ENCODE measurements at regions not wholly inside any gene's neighbourhood (a gene's known extent, or its start where the extent isn't known, plus 50 kb on each side); places are given as distances from the start of the nearest gene placed in this dataset.
"Not testable (repeated sequence)": the region's sequence is repeated elsewhere in the genome, so short reads cannot be mapped to it uniquely, and the experiment has no call there.

DNA sequence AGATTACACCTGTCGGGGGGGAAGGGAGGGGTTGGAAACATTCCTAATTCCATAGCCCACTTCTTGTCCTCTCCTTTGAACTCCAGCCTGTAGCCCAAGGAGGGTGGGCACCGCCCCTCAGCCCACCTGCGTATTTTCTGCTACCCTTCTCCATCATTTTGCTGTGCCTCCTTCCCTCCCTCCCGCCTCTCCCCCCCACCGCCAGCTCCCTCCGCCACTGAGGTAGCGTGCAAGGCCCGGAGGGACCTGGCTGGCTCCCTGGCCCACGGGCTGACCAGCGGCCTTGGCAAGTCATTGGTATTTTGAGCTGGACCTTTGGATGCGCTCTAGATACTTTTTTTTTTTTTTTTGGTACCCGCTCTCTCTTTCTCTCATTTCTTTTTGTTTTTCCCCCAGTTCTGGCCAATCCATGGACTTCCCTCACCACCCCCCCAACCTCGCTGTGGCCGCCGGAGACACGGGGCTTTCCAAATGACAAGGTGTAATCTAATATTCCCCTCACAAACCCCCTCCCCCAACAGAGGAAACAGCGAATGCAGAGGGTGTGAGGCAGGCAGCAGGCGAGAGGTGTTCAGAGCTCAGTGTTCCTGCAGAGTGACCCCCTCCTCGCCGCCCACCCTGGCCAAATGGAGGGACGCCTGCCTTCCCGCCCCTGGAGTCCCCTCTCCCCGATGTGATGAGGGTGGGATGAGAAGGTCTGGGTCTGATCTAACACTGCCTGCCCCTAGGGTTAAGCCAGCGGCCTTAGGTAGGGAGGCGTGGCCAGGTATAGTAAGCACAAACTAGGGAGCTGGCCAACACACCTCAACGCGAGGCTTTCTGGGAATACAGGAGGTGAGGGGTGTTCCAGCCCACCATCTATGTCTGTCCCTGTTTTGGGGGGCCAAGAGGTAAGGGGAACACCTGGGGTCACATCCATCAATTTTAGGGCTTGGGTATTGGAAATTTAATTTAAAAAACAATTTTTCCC, 89.2 kb downstream of the PTPRS start:
- H3K27me3 Mint-ChIP-seq, result peaks cover 24% of the 10 kb centered on the region
- H3K4me1 Mint-ChIP-seq, result peaks cover 5% of the 10 kb centered on the region
- H3K36me3 Mint-ChIP-seq (ENCODE audit: low read depth), result no peaks in the 10 kb centered on the region
- no peak overlapping the region for H3K27ac Mint-ChIP-seq
- no peak for ATAC-seq (replicated peaks)
- no peak overlapping the region for H3K4me3 Mint-ChIP-seq
- H3K9me3 Mint-ChIP-seq, result peaks cover 12% of the 10 kb centered on the region

GRCh38 chr19:5250127-5250659, 90.4 kb downstream of the PTPRS start:
- H3K4me3 Mint-ChIP-seq, result no peak overlapping the region
- H3K4me1 Mint-ChIP-seq, result peaks cover 5% of the 10 kb centered on the region
- H3K36me3 Mint-ChIP-seq (ENCODE audit: low read depth), result no peaks in the 10 kb centered on the region
- H3K9me3 Mint-ChIP-seq, result peaks cover 10% of the 10 kb centered on the region
- no peak for ATAC-seq (replicated peaks)
- H3K27ac Mint-ChIP-seq, result no peak overlapping the region
- H3K27me3 Mint-ChIP-seq, result peaks cover 24% of the 10 kb centered on the region

- H3K36me3 Mint-ChIP-seq (ENCODE audit: low read depth), result no peaks in the 10 kb centered on the region
- H3K4me1 Mint-ChIP-seq, result peaks cover 5% of the 10 kb centered on the region
- no peak for ATAC-seq (replicated peaks)
- no peak overlapping the region for H3K4me3 Mint-ChIP-seq
- no peak overlapping the region for H3K27ac Mint-ChIP-seq
- peaks cover 24% of the 10 kb centered on the region for H3K27me3 Mint-ChIP-seq
- H3K9me3 Mint-ChIP-seq, result peaks cover 6% of the 10 kb centered on the region
Measured at GRCh38 chr19:5249526-5249925, 91.1 kb downstream of the PTPRS start.

DNA sequence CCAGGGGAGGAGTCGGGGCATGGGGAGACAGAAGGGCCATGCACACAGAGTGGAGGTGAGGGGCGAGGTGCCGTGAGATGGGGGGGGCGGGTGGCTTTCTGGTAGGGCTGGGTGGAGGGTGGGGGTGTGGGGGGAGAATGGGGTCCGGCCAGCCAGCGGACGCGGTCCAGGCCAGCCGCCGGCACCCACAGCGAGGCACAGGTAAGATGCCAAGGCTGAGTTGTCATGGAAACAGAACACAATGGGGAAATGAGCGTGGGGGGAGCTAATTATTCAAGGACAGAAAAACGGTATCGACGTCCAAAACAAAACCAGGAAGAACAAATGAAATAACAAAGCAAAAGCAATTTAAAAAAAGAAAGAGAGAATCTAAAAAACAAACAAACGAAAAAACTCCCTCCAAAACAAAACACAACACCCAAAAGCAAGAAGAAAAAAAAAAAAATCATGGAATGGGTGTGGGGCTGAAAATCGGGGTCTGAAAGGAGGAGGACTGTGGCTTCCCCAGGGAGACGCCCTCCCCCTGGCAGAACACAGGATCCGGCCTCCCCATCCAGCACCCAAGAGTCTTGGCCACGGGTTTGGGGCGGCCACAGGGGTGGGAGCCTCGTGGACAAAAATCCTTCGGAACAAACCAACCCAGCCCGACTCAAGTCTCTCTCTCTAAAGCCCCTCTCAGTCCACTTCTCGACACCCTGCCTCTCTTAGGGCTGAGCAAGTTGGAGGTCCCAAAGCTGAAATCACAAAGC, 92.5 kb downstream of the PTPRS start:
- Mint-ChIP-seq H3K27me3 (peaks cover 24% of the 10 kb centered on the region), H3K27ac (no peak overlapping the region), H3K36me3 (ENCODE audit: low read depth) (no peaks in the 10 kb centered on the region), H3K9me3 (no peaks in the 10 kb centered on the region), H3K4me3 (no peak overlapping the region), H3K4me1 (peaks cover 5% of the 10 kb centered on the region)
- ATAC-seq (replicated peaks), result no peak

- H3K36me3 Mint-ChIP-seq (ENCODE audit: low read depth), result no peaks in the 10 kb centered on the region
- peaks cover 5% of the 10 kb centered on the region for H3K4me1 Mint-ChIP-seq
- peak; percentile 69 for ATAC-seq (replicated peaks)
- H3K9me3 Mint-ChIP-seq, result no peaks in the 10 kb centered on the region
- peaks cover 26% of the 10 kb centered on the region for H3K27me3 Mint-ChIP-seq
- H3K4me3 Mint-ChIP-seq, result no peak overlapping the region
- no peak overlapping the region for H3K27ac Mint-ChIP-seq
Measured at GRCh38 chr19:5246554-5247155, 94.0 kb downstream of the PTPRS start.

DNA sequence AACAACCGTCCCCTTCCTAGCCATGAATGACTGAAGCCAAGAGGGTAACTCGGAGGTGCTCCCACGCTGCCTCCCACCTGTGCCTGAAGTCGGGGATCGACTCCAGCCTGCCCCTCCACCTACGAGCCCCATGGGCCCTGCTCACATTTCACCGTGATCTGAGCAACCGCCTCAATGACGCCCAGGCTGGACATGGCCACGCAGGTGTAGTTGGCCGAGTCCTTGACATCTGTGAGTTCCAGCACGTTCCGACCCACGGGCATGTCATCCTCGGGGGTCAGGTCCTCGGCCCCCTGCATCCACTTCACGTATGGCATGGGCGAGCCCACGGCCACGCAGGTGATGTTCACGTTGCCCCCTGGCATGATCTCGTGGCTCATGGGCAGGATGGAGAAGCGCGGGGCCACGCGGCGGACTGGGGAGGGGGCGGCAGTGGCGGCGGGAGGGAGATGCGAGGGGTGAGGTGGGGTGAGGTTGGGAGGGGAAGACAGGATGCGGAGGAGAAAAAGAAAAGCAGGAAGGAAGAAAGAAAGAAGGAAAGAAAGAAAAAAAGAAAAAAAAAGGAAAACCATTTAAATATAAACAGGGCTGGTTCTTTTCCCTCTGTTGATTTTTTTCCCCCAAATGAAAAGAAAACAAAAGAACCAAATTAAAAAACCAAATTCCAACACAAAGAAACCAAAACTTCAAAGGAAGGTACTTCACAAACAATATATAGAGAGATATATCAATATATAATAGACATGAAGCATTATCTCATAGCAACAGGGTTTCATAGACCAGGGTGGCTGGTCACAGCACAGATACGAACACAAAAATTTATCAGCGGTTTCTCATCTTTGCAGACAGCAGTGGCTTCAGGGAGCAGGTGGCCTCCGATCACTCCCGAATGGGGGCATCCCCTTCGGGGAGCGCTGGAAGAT, 94.7 kb downstream of the PTPRS start:
- no peak overlapping the region for H3K27ac Mint-ChIP-seq
- ATAC-seq (replicated peaks), result peak; percentile 59
- H3K4me1 Mint-ChIP-seq, result peaks cover 5% of the 10 kb centered on the region
- H3K4me3 Mint-ChIP-seq, result no peak overlapping the region
- no peaks in the 10 kb centered on the region for H3K36me3 Mint-ChIP-seq (ENCODE audit: low read depth)
- H3K27me3 Mint-ChIP-seq, result peaks cover 26% of the 10 kb centered on the region
- H3K9me3 Mint-ChIP-seq, result no peaks in the 10 kb centered on the region

DNA sequence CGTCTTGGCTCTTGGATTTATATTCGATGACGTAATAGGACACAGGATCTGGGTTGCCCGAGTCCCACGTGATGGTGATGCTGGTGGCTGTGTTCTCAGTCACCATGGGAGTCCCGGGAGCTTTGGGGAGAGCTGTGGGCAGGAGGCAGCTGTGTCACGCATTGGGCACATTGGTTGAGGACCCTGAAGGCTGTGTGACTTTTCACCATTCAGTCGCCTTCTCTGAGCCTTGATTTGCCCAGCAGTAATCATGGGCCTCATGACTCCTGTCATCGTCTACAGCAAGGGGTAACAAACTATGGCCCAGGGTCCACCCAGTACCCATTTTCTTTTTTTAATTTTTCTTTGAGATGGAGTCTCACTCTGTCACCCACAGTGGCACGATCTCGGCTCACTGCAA, 96.3 kb downstream of the PTPRS start:
- H3K9me3 Mint-ChIP-seq, result no peaks in the 10 kb centered on the region
- no peak overlapping the region for H3K27ac Mint-ChIP-seq
- no peak for ATAC-seq (replicated peaks)
- H3K4me1 Mint-ChIP-seq, result peaks cover 5% of the 10 kb centered on the region
- H3K36me3 Mint-ChIP-seq (ENCODE audit: low read depth), result no peaks in the 10 kb centered on the region
- no peak overlapping the region for H3K4me3 Mint-ChIP-seq
- H3K27me3 Mint-ChIP-seq, result peaks cover 23% of the 10 kb centered on the region

DNA sequence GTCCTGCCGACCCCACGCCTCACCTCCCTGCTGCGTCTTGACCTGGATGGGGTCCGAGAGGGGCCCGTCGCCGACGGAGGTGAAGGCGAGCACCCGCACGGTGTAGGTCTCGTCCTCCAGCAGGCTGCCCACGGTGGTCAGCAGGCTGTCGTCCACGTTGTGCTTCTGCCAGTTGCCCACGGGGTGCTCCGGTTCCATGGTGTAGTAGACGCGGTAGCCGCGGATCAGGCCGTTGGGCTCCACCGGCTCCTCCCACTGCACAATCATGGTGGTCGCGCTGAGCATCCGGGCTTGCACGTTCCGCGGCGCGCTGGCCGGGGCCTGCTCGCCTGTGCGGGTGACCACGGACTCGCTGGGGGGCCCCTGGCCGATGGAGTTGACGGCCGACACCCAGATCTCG, 96.7 kb downstream of the PTPRS start:
- H3K27me3 Mint-ChIP-seq, result peaks cover 24% of the 10 kb centered on the region
- ATAC-seq (replicated peaks), result no peak

DNA sequence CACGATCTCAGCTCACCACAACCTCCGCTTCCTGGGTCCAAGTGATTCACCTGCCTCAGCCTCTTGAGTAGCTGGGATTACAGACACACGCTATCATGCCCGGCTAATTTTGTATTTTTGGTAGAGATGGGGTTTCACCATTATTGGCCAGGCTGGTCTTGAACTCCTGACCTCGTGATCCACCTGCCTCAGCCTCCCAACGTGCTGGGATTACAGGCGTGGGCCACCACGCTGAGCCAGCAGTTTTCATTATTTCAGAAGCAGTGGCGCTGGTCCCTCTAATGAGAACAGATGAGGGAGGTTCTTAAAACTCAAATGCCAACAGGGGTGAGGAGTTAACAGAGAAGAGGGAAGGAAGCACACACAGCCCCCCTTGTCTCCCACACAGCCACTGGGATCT, 98.7 kb downstream of the PTPRS start:
- not testable (repeated sequence) for H3K36me3 Mint-ChIP-seq (ENCODE audit: low read depth); H3K4me1 Mint-ChIP-seq; H3K27ac Mint-ChIP-seq; H3K4me3 Mint-ChIP-seq; H3K9me3 Mint-ChIP-seq; ATAC-seq (replicated peaks)
- H3K27me3 Mint-ChIP-seq, result peaks cover 15% of the 10 kb centered on the region

More for the DNA sequence above, 96.7 kb downstream of the PTPRS start:
- H3K9me3 Mint-ChIP-seq, result no peaks in the 10 kb centered on the region
- no peak overlapping the region for H3K27ac Mint-ChIP-seq
- H3K36me3 Mint-ChIP-seq (ENCODE audit: low read depth), result no peaks in the 10 kb centered on the region
- H3K4me1 Mint-ChIP-seq, result peaks cover 5% of the 10 kb centered on the region
- H3K4me3 Mint-ChIP-seq, result no peak overlapping the region

DNA sequence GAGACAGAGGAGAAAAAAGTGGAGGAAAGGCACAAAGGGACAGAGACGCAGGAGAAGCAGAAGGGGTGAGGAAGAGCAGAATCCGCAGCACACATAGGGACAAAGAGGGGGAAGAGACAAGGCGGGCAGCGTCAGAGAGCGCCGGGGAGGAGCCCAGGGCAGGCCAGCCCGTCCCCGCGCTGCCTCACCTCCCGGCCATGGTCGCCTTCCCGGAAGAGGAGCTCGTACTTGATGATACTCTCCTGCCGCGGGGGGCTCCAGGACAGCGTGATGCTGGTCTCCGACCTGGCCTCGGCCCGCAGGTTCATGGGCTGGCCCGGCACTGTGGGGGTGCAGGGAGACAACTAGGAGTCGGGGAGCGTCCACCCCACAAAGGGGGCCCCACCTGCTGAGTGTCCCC, 100.6 kb downstream of the PTPRS start:
- Mint-ChIP-seq H3K4me3 (no peak overlapping the region), H3K27ac (no peak overlapping the region), H3K36me3 (ENCODE audit: low read depth) (no peaks in the 10 kb centered on the region), H3K27me3 (peaks cover 11% of the 10 kb centered on the region), H3K9me3 (no peaks in the 10 kb centered on the region), H3K4me1 (no peaks in the 10 kb centered on the region)
- no peak for ATAC-seq (replicated peaks)

- Mint-ChIP-seq H3K27ac (no peak overlapping the region), H3K27me3 (peaks cover 11% of the 10 kb centered on the region), H3K4me1 (no peaks in the 10 kb centered on the region), H3K9me3 (no peaks in the 10 kb centered on the region), H3K36me3 (ENCODE audit: low read depth) (no peaks in the 10 kb centered on the region), H3K4me3 (no peak overlapping the region)
- ATAC-seq (replicated peaks), result no peak
Measured at GRCh38 chr19:5238700-5239099, 101.9 kb downstream of the PTPRS start.

GRCh38 chr19:5237939-5238480, 102.6 kb downstream of the PTPRS start:
- Mint-ChIP-seq H3K4me1 (no peaks in the 10 kb centered on the region), H3K27ac (no peak overlapping the region), H3K36me3 (ENCODE audit: low read depth) (no peaks in the 10 kb centered on the region), H3K4me3 (no peak overlapping the region), H3K27me3 (peaks cover 11% of the 10 kb centered on the region), H3K9me3 (no peaks in the 10 kb centered on the region)
- no peak for ATAC-seq (replicated peaks)

GRCh38 chr19:5237190-5237780, 103.3 kb downstream of the PTPRS start:
- H3K4me3 Mint-ChIP-seq, result no peak overlapping the region
- no peak overlapping the region for H3K27ac Mint-ChIP-seq
- no peaks in the 10 kb centered on the region for H3K4me1 Mint-ChIP-seq
- no peaks in the 10 kb centered on the region for H3K9me3 Mint-ChIP-seq
- no peak for ATAC-seq (replicated peaks)
- no peaks in the 10 kb centered on the region for H3K36me3 Mint-ChIP-seq (ENCODE audit: low read depth)
- H3K27me3 Mint-ChIP-seq, result peaks cover 8% of the 10 kb centered on the region
